ENCODE measurements at regions not wholly inside any gene's neighbourhood (a gene's known extent, or its start where the extent isn't known, plus 50 kb on each side); places are given as distances from the start of the nearest gene placed in this dataset.

- H3K9me3 ChIP-seq = no peaks in the 10 kb centered on the region
- FAIRE-seq = no peak
- ATAC-seq = no peak
- TF ChIP-seq CTCF (IDR thresholded peaks at IDR 0.05) = no peak
- no peak overlapping the region for H3K4me3 ChIP-seq
- H3K27ac ChIP-seq = no peak overlapping the region
- no peaks in the 10 kb centered on the region for H3K27me3 ChIP-seq
- intact Hi-C loops (cut with DNase I) = no loop called here
- H3K4me1 ChIP-seq = no peaks in the 10 kb centered on the region
- H3K36me3 ChIP-seq = no peaks in the 10 kb centered on the region
- no peak for DNase-seq
Observed at GRCh38 chr12:91608542-91608941, 425.9 kb upstream of the DCN start.

DNA sequence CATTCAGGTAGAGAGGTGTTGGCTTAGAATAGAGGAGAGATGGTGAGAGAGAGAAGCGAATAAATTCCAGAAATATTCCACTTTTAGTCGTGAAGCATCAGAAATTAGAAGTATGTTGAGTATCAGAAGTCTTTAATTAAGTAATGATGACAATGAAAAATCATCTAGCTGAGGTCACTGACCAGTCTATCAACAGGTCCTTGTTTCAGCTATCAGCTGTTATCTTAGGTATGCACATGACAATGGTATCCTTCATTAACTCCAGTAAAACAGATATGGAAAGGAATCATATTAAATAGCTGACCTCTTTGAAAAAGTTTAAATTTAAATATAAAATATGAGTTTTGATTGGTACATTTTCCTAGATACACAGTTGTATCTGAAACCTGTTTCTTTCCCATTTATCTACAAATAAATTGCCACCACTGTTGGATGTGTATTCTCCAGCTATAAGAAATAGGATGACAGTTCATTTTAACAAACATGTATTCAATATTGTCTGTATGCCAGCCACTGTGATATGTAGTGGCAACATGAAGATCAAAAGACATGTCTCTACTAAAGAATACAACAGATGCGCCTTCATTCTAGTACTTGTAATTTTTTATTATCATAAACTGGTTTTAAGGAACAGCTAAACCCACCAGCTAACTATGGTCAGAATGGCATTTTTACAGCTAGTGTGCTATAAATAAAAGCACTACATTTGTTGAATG is 424.2 kb upstream of the DCN start:
- Histone ChIP-seq H3K4me1 (no peaks in the 10 kb centered on the region), H3K36me3 (no peaks in the 10 kb centered on the region), H3K27ac (no peak overlapping the region), H3K27me3 (no peaks in the 10 kb centered on the region), H3K4me3 (no peak overlapping the region), H3K9me3 (no peaks in the 10 kb centered on the region)
- TF ChIP-seq CTCF (IDR thresholded peaks at IDR 0.05) = no peak
- FAIRE-seq = no peak
- 59 to 61% methylated on average over 3 of the region's 3 CpGs for WGBS, 2 donors
- no peak for ATAC-seq
- DNase-seq = no peak
- intact Hi-C loops (cut with DNase I) = no loop called here

DNA sequence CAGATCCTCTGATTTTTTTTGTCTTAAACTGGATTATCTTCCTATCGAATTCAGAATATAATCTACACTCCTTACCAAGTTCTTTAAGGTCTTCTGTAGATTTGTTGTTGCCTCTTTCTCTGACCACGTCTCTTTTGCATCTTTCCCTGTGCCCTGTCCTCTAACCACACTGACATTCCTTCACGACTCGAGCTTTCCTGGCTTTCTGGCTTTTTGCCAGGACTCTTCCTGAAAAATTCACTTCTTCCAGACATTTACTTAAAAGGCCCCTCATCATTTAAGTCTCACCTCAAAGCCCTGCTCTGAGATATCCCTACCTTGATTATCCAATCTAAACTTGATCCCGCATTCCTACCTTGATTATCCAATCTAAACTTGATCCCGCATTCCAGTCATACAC is 422.3 kb upstream of the DCN start:
- H3K27ac ChIP-seq = no peak overlapping the region
- no peak for ATAC-seq
- no peaks in the 10 kb centered on the region for H3K36me3 ChIP-seq
- 66 to 72% methylated on average over 6 of the region's 6 CpGs for WGBS, 2 donors
- H3K27me3 ChIP-seq = no peaks in the 10 kb centered on the region
- FAIRE-seq = no peak
- TF ChIP-seq CTCF (IDR thresholded peaks at IDR 0.05) = no peak
- no peak overlapping the region for H3K4me3 ChIP-seq
- no peaks in the 10 kb centered on the region for H3K9me3 ChIP-seq
- intact Hi-C loops (cut with DNase I) = no loop called here
- DNase-seq = no peak
- H3K4me1 ChIP-seq = no peaks in the 10 kb centered on the region

DNA sequence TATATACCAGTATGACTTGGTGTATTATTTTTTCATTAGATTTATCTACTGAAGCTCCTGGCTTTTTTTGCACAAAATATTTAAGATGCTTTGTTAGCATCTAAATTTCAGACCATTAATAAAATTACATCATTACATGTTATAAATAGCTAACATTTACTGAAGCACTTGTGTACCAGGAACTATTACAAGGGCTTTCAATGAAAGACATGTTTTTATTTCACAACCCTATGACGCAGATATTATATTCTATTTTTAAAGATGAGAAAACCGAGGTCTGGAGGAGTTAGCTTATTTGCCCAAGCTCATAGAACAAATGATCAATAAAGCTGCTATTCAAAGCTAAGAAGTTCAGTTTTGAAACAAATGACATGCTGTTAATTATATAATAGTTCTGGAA is 420.4 kb upstream of the DCN start:
- intact Hi-C loops (cut with DNase I) = no loop called here
- no peaks in the 10 kb centered on the region for H3K27me3 ChIP-seq
- ATAC-seq (peak; percentile 43 to 86 (median 80)), DNase-seq (no peak), FAIRE-seq (peak; percentile 81)
- no peak overlapping the region for H3K4me3 ChIP-seq
- no peaks in the 10 kb centered on the region for H3K9me3 ChIP-seq
- H3K27ac ChIP-seq = no peak overlapping the region
- no peaks in the 10 kb centered on the region for H3K4me1 ChIP-seq
- no peak for TF ChIP-seq CTCF (IDR thresholded peaks at IDR 0.05)
- H3K36me3 ChIP-seq = no peaks in the 10 kb centered on the region
- WGBS, 2 donors = 15 to 18% methylated on average over 2 of the region's 2 CpGs

DNA sequence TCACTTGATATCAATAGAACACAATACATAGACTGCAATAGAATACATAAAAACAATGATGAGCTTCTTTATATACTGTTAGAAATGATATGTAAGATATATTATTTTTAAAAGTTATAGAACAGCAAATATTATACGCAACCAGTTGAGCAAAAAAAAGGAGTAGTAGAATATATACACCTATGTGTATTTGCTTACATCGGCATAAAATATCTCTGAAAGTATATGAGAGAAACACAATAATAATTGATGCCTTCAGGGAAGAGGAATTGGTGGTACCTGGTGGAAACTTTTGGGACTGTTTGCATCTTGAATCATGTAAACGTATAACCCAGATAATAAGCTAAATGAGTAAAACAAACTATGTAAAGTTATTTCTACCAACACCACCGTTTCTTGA is 418.4 kb upstream of the DCN start:
- H3K36me3 ChIP-seq = no peaks in the 10 kb centered on the region
- no peaks in the 10 kb centered on the region for H3K9me3 ChIP-seq
- ATAC-seq (no peak), FAIRE-seq (no peak), DNase-seq (no peak)
- no peaks in the 10 kb centered on the region for H3K27me3 ChIP-seq
- H3K27ac ChIP-seq = no peak overlapping the region
- no peak overlapping the region for H3K4me3 ChIP-seq
- H3K4me1 ChIP-seq = no peaks in the 10 kb centered on the region
- no peak for TF ChIP-seq CTCF (IDR thresholded peaks at IDR 0.05)
- 70 to 76% methylated on average over 4 of the region's 4 CpGs for WGBS, 2 donors
- intact Hi-C loops (cut with DNase I) = no loop called here

Measured in pancreas (tissue), 10 donors.